ENCODE measurements at regions not wholly inside any gene's neighbourhood (a gene's known extent, or its start where the extent isn't known, plus 50 kb on each side); places are given as distances from the start of the nearest gene placed in this dataset.
A peak's percentile ranks its signal among the peaks of the same experiment; 100 is the strongest.
"Not testable (repeated sequence)": the region's sequence is repeated elsewhere in the genome, so short reads cannot be mapped to it uniquely, and the experiment has no call there.

DNA sequence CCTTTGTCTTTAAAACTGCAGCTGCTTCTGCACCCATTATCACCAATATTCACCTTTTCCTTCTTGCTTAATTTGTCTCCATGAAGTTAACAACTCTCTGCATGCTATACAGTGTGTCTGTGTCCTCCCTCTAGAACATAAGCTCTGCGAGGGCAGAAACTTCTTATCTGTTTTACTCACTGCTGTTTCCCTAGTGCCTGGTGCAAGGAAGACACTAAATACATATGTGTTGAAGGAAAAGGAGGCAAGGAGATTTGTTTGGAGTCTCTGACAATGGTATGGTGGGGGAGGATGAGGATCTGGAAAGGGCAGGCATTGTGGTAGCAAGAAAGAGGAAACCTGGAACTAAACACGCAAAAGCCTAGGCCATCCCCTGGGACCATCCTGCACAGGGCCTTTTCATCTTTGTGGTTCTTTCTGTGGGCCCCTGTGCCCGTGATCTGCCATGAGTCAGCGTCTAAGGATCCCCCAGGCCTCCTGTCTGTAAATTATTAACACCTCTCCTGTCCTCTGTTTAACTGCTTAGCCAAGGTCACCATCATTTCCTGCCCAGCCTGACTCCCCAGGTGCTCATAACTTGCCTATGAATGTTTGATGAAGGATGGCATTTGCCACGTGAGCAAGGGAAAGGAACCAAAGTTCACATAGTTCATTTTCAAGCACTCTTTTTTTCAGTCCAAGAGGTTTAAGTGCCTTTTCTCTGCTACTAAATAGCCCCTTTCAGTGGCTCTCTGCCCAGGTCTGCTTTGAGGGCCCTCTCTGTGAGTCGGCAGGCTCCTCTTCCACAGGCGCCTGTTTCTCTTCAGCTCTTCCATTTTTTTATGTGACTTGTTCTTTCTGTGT, 131.1 kb downstream of the RASSF10 start:
- DNase-seq (no peak), ATAC-seq (no peak)

DNA sequence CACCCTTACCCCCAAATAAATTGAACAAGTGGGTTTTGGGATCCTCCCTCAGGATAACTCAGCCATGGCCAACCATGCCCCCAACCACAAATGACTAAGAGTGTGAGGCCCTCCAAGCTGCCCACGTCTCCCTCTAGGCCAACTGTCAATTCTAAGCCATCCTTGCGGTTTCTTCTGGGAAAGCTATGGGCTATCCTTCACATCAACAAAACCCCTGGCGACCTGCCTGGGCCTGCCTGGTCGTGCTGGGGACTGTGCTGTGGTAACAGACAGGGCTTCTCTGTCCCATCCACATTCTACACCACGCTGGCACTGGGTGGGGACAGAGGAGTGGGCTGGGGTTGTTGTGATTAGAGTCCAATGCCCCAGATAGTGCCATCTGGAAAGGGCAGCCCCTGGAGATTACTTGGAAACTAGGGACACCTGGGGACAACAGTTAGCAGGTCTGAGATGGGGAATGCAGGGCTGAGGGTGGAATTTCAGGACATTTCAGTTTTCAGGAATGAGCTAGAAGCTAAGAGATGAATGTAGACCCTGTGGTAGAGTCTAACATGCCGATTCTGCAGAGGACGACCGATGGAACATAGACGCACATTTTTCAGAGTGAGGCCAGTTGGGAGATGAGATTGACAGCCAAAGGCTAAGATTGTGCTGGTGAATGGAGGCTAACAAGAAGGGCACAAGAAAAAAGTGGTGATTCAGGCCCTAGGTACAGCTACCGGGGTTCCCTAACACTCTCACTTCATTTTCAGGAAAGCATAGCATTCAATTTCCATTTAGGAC, 131.9 kb downstream of the RASSF10 start:
- Mint-ChIP-seq H3K9me3 (peaks cover 0 to 5% of the 10 kb centered on the region in 2 donors), H3K27ac (no peak overlapping the region), H3K4me1 (no peaks in the 10 kb centered on the region), H3K4me3 (no peak overlapping the region), H3K27me3 (peaks cover 44% of the 10 kb centered on the region)
- DNase-seq, result no peak
- ATAC-seq, result no peak

More for the DNA sequence above, 131.1 kb downstream of the RASSF10 start:
- Mint-ChIP-seq H3K4me1 (no peaks in the 10 kb centered on the region), H3K27ac (no peak overlapping the region), H3K4me3 (no peak overlapping the region), H3K27me3 (peaks cover 38% of the 10 kb centered on the region), H3K9me3 (peaks cover 0 to 5% of the 10 kb centered on the region in 2 donors)

DNA sequence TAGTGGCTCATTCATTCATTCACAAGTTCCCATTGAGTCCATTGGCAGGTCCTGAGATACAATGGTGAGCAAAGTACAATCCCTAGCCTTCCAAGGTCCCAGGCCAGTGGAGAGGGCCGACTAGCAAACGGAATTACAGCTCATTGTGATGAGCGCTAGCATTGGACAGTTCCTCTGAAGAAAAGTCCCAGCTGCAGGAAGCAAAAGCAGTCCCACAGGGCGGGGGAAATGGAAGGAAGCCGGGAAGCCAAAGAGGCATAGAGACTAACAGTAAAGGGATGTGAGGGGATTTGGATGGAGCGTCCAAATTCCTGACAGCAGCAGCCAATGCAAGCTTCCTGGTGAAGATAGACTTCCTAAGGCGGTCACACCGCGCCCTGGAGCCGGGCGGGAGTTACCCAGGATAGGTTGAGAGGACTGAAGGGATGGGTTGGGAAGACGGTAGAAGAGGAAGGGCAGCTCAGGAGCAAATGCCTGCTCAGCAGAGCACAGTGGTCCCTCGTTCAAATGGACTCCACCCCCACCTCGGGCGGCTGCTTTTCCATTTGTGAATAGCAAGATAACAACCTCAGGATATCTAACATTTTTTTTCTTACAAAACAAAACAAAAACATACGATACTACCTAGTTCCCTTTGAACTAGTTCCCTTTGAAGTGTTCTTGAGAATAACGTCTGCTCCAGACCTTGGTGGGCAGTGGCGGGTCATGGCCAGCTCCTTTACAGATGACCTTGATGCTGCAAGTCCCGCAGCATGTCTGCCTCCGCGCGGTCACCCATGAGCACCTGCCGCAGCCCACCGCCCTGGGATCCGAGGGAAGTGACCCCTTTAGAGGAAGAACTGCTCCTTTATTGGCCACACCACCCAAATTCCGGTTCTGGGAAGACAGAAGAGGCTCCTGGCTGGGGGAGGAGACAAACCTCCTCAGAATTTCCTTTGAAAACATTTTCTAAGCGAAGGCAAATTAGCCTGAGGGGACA, 132.9 kb downstream of the RASSF10 start:
- Mint-ChIP-seq H3K4me3 (no peak overlapping the region), H3K4me1 (no peaks in the 10 kb centered on the region), H3K27ac (no peak overlapping the region), H3K27me3 (peaks cover 34% of the 10 kb centered on the region), H3K9me3 (peaks cover 0 to 5% of the 10 kb centered on the region in 2 donors)
- DNase-seq, result no peak
- ATAC-seq, result no peak

DNA sequence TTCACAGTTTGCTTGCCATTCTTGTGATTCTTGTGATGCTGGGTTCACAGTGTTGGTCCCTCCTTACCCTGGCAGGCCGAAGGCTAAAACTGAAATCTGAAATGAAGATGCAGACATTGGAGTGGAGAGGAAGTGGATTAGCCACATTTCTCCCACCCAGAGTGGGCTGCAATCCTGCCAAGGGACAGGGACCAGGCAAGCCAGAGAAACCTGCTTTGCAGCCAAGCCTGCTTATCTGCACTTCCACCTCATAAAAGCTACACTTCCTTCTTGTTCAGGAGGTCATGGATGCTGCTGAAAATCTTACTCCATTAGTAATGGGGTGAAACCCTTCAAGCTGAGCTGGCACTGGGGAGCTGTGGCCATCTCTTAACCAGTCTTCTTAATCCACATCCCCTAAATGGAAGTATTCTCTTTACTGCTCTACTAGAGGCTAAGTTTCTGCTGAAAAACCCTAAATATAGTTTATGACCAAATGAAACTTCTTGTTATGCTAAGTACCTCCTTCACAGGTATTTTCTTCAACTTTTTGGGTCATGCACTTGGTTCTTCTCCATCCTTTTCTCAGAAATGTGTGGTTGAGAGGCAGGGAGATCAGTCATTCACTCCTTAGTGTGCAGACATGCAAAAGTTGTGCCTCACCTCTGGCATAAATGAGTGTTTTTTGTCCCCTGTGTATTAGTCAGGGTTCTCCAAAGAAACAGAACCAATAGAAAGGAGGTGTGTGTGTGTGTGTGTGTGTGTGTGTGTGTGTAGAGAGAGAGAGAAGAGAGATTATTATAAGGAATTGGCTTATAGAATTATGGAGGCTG, 133.9 kb upstream of the BMAL1 start:
- Mint-ChIP-seq H3K4me1 (no peaks in the 10 kb centered on the region), H3K27ac (no peak overlapping the region), H3K27me3 (peaks cover 39% of the 10 kb centered on the region), H3K9me3 (peaks cover 0 to 5% of the 10 kb centered on the region in 2 donors), H3K4me3 (no peak overlapping the region)
- peak; percentile 37 for ATAC-seq
- DNase-seq, result no peak

DNA sequence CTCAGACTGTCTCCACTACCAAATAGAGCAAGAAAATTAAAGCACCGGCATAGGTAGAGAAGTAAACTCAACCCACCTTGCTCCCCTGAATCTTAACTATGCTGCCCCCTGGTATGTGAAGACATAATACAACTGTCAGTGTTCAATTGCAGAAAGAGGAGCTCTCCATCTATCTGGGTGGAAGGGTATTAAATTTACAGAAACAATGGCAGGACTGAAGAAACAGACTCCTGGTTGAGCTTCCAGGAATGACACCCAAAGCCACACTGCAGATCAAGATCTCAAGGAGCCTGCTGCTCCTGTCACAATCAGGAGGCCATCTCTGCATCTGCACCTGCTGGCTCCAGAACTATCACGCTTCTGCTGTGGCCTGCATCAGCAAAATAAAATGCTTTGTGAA, 132.1 kb upstream of the BMAL1 start:
- no peak overlapping the region for H3K27ac Mint-ChIP-seq
- ATAC-seq (no peak), DNase-seq (no peak)
- no peaks in the 10 kb centered on the region for H3K9me3 Mint-ChIP-seq
- H3K4me1 Mint-ChIP-seq, result no peaks in the 10 kb centered on the region
- H3K27me3 Mint-ChIP-seq, result peaks cover 32% of the 10 kb centered on the region
- H3K4me3 Mint-ChIP-seq, result no peak overlapping the region

DNA sequence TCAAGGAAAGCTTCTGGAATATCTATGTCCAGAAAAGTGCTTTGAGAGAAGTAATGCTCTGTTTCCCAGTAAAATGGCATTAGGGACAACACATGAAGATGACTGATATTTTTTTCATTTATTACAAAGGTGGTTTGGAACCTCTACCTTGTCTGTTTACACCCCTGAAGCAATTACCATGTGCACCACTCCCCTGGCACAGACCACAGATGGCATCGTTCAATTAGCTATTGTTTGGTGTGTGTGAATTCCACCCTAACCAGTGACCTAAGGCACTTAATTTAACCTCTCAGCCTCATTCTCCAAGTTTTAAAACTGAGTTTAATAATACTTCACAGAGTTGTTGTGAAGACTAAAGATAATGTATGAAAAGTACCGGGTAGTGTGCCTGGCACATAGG, 127.6 kb upstream of the BMAL1 start:
- Mint-ChIP-seq H3K27me3 (peaks cover 26% of the 10 kb centered on the region), H3K9me3 (no peaks in the 10 kb centered on the region), H3K4me1 (no peaks in the 10 kb centered on the region), H3K4me3 (no peak overlapping the region), H3K27ac (no peak overlapping the region)
- ATAC-seq, result no peak
- DNase-seq, result no peak

DNA sequence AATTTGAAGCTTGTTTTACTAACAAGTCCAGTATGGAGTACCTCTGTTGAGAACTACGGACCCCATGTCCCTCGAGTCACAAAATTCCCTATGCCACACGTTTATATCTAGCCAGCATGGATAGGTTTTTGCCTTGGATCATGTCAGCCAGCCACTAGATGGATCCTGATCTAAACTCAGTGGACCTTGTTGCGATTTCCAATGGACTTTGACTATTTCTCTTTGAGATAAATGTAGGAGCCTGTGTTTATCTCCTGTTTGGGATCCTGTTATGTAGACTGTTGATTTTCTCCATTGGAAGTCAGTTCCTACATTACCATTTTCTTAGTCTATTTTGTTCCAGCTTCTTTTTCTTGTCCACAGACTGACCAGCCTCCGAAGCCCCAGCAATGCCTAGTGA, 127.1 kb upstream of the BMAL1 start:
- no peak for ATAC-seq

DNA sequence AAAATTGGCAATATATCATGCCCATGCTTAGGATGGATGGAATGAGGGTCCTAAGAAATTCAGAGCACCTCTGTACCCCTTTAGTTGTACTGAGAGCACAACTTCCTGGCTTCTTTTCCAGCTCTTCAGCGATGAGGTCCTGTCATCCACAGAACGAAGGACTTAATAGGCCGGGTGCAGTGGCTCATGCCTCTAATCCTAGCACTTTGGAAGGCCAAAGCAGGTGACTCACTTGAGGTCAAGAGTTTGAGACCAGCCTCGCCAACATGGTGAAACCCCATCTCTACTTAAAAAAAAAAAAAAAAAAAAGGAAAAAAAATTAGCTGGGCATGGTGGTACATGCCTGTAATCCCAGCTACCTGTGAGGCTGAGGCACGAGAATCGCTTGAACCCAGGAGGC, 125.3 kb upstream of the BMAL1 start:
- no peak overlapping the region for H3K27ac Mint-ChIP-seq
- peaks cover 3 to 14% of the 10 kb centered on the region in 2 donors for H3K9me3 Mint-ChIP-seq
- H3K4me3 Mint-ChIP-seq, result no peak overlapping the region

More for the DNA sequence above, 127.1 kb upstream of the BMAL1 start:
- Mint-ChIP-seq H3K27me3 (peaks cover 27% of the 10 kb centered on the region), H3K4me1 (no peaks in the 10 kb centered on the region), H3K9me3 (peaks cover 0 to 4% of the 10 kb centered on the region in 2 donors), H3K4me3 (no peak overlapping the region), H3K27ac (no peak overlapping the region)
- DNase-seq, result no peak

DNA sequence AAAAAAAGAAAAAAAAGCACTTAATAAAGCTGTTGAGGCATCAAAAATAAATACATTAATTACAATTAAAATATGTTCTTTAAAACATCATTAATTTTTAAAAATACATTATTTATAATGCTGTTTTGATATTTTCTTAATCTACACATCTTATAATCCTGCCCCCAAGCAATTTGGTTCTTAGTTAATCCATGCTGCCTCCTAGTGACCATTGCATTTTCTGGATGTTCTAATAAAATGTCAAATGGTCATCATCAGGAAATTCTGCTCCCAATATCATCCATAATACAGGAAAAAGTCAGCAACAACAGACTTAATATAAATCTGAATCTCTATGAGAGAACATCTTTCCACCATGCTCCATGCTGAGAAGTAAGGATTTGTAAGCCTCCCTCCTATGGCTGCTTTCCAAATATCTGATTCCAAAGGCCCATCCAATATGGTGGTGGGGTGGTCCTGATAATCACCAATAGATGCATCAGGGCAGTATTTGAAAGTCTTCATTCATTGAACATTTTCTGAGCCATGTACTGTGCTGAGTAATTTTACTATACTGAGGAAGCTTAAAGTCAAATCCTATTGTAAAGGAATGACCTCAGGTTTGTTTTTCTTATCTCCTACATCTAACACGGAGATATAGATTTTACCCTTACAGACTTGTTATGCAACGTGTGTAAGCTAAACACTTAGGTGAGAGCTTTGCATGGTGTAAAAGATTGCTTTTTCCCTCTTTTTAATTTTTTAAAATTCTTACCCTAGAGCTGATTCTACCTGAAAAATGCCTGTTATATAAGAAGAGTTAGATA, 124.7 kb upstream of the BMAL1 start:
- Mint-ChIP-seq H3K27ac (no peak overlapping the region), H3K9me3 (peaks cover 6 to 18% of the 10 kb centered on the region in 2 donors), H3K4me3 (no peak overlapping the region), H3K4me1 (no peaks in the 10 kb centered on the region), H3K27me3 (peaks cover 26% of the 10 kb centered on the region)
- ATAC-seq, result no peak
- DNase-seq, result no peak

More for the DNA sequence above, 125.3 kb upstream of the BMAL1 start:
- DNase-seq (no peak), ATAC-seq (no peak)
- Mint-ChIP-seq H3K4me1 (no peaks in the 10 kb centered on the region), H3K27me3 (peaks cover 31% of the 10 kb centered on the region)

DNA sequence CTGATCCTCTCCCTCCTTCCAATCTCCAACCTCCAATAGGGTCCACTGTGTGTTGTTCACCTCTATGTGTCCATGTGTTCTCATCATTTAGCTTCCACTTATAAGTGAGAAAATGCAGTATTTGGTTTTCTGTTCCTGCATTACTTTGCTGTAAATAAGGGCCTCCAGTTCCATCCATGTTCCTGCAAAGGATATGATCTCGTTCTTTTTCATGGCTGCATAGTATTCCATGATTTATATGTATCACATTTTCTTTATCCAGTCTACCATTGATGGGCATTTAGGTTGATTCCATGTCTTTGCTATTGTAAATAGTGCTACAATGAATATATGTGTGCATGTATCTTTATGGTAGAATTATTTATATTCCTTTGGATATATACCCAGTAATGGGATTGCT, 123.2 kb upstream of the BMAL1 start:
- H3K27ac Mint-ChIP-seq, H3K4me1 Mint-ChIP-seq, H3K4me3 Mint-ChIP-seq, ATAC-seq, DNase-seq: not testable (repeated sequence)
- H3K27me3 Mint-ChIP-seq, result peaks cover 24% of the 10 kb centered on the region
- peaks cover 6 to 18% of the 10 kb centered on the region in 2 donors for H3K9me3 Mint-ChIP-seq

DNA sequence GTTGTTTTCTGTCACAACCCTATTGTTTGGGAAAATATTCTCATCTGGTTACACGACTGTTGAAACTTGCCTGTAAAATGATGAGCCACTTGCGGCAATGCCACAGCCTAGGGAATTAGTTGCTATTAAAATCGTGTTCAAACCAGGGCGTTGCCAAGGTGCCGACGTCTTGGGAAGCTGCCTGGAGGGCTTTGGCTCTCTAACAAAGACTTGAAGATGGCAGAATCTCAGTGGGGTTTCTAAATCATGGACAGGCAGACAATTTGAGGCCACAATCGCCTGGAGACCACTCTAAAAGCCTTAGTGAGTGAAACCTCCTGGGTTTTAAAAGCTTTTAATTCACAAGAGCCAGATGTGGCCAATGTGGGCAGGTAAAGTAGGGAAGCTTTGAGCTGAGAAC, 117.2 kb upstream of the BMAL1 start:
- H3K27ac Mint-ChIP-seq, result no peak overlapping the region
- peaks cover 25% of the 10 kb centered on the region for H3K27me3 Mint-ChIP-seq
- DNase-seq (no peak), ATAC-seq (no peak)
- H3K9me3 Mint-ChIP-seq, result peaks cover 6 to 15% of the 10 kb centered on the region in 2 donors
- H3K4me3 Mint-ChIP-seq, result no peak overlapping the region
- no peaks in the 10 kb centered on the region for H3K4me1 Mint-ChIP-seq

DNA sequence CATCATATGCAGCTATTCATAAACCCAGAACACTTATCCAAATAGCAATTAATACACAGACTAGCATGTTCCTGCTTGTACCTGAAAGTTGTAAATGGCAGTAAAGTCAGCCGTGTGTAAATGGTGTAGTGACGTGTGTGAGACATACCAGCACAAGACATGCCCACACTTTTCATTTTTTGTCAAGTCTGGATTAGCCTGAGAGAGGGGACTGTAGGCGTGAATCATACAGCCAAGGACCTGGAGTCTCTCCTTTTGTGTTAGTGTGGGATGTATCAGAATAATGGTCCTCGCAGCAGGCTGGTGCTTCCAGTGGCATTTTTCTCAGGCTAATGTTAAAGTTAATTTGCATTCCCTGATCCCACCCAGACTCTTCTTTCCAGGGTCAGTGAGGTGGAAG, 116.8 kb upstream of the BMAL1 start:
- Mint-ChIP-seq H3K9me3 (peaks cover 6 to 11% of the 10 kb centered on the region in 2 donors), H3K27me3 (peaks cover 20% of the 10 kb centered on the region), H3K27ac (no peak overlapping the region), H3K4me1 (no peaks in the 10 kb centered on the region), H3K4me3 (no peak overlapping the region)
- DNase-seq, result no peak
- no peak for ATAC-seq

DNA sequence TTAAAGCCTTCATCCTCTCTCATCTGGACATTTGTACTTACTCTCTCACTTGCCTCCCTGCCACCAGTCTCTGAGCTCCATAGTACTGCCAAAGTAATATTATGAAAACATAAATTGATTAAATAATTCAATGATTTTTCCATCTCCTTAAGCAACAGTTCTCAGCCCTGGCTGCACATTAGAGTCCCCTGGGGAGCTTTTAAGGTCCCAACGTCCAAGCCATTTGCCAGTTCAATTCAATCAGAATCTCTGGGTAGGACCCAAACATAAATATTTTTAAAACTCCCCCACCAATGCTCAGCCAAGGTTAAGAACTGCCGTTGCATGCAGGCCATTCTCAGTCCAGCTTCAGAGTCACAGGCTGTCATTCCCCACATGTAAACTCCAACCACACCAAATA, 114.4 kb upstream of the BMAL1 start:
- H3K9me3 Mint-ChIP-seq, result no peaks in the 10 kb centered on the region
- DNase-seq (no peak), ATAC-seq (no peak)
- H3K4me3 Mint-ChIP-seq, result no peak overlapping the region
- H3K4me1 Mint-ChIP-seq, result no peaks in the 10 kb centered on the region
- H3K27ac Mint-ChIP-seq, result no peak overlapping the region
- peaks cover 20% of the 10 kb centered on the region for H3K27me3 Mint-ChIP-seq

DNA sequence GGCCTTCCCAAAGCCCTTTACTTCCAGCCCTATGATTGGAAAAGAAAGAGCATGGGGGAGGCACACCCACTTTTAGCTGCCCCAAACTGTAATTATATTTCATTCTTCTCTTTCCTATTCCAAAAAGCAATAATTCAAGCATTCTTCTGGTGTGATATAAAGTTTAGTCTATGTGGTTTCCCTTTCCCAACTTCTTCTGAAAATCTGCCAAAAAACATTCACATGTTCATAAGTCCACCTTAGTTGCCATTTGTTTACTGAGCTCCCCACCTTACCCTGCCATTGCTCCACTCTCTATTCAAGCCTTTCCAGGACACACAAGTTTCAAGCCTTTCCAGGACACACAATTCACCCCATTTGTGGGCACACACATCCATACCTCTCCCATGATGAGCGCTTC, 111.6 kb upstream of the BMAL1 start:
- ATAC-seq, result no peak
- peaks cover 15% of the 10 kb centered on the region for H3K27me3 Mint-ChIP-seq
- H3K27ac Mint-ChIP-seq, result no peak overlapping the region
- no peaks in the 10 kb centered on the region for H3K9me3 Mint-ChIP-seq
- DNase-seq, result no peak
- H3K4me3 Mint-ChIP-seq, result no peak overlapping the region
- H3K4me1 Mint-ChIP-seq, result no peaks in the 10 kb centered on the region
